Nephron progenitor cell (in vitro differentiated cells): ENCODE measurements at regions not wholly inside any gene's neighbourhood (a gene's known extent, or its start where the extent isn't known, plus 50 kb on each side); places are given as distances from the start of the nearest gene placed in this dataset.

ENCODE experiments used
- DNase-seq: peaks from one replicate; pipeline ENCODE4 v3.0.0; 2021
- H3K27ac Mint-ChIP-seq: 2 replicates; pipeline ENCODE4 v1.8.0; 2021; ENCODE audit warnings: mild to moderate bottlenecking, moderate library complexity, mixed read lengths
- H3K27me3 Mint-ChIP-seq: 2 replicates; pipeline ENCODE4 v1.8.0; 2021; ENCODE audit warnings: mild to moderate bottlenecking, low read depth, mixed read lengths; ENCODE audit not compliant: poor library complexity
- H3K36me3 Mint-ChIP-seq: 2 replicates; pipeline ENCODE4 v1.8.0; 2021; ENCODE audit warnings: low read depth, mixed read lengths
- H3K4me1 Mint-ChIP-seq: 2 replicates; pipeline ENCODE4 v1.8.0; 2021; ENCODE audit warnings: mixed read lengths
- H3K4me3 Mint-ChIP-seq: 2 replicates; pipeline ENCODE4 v1.8.0; 2021; ENCODE audit warnings: mild to moderate bottlenecking, moderate library complexity, mixed read lengths
- H3K9me3 Mint-ChIP-seq: 2 replicates; pipeline ENCODE4 v1.8.0; 2021; ENCODE audit warnings: mild to moderate bottlenecking, moderate library complexity, mixed read lengths
- CTCF ChIP-seq: fragments of 200-600 bp; sonication (generic); IDR thresholded peaks from 2 replicates; pipeline ENCODE4 v1.5.0; 2021; ENCODE audit warnings: antibody characterized with exemption

GRCh38 chr20:43376831-43377230 lies 80.9 kb upstream of the SRSF6 start:
- Mint-ChIP-seq H3K27ac (no peak overlapping the region), H3K27me3 (peaks cover 6% of the 10 kb centered on the region), H3K36me3 (no peaks in the 10 kb centered on the region), H3K4me1 (no peaks in the 10 kb centered on the region), H3K4me3 (no peak overlapping the region), H3K9me3 (no peaks in the 10 kb centered on the region)
- no peak for TF ChIP-seq CTCF
- no peak for DNase-seq

- no peaks in the 10 kb centered on the region for H3K9me3 Mint-ChIP-seq
- H3K27ac Mint-ChIP-seq, result no peak overlapping the region
- no peak for DNase-seq
- TF ChIP-seq CTCF, result no peak
- H3K4me1 Mint-ChIP-seq, result no peaks in the 10 kb centered on the region
- no peaks in the 10 kb centered on the region for H3K36me3 Mint-ChIP-seq
- no peak overlapping the region for H3K4me3 Mint-ChIP-seq
- peaks cover 6% of the 10 kb centered on the region for H3K27me3 Mint-ChIP-seq
Observed at GRCh38 chr20:43375591-43375990, 82.1 kb upstream of the SRSF6 start.

GRCh38 chr20:43372051-43372450 lies 85.6 kb upstream of the SRSF6 start:
- no peaks in the 10 kb centered on the region for H3K36me3 Mint-ChIP-seq
- no peak for TF ChIP-seq CTCF

GRCh38 chr20:43365691-43366090 lies 92.0 kb upstream of the SRSF6 start:
- DNase-seq, result peak; percentile 13
- H3K4me1 Mint-ChIP-seq, result peaks cover 12% of the 10 kb centered on the region
- H3K4me3 Mint-ChIP-seq, result no peak overlapping the region
- H3K27me3 Mint-ChIP-seq, result peaks cover 5% of the 10 kb centered on the region
- peaks cover 3% of the 10 kb centered on the region for H3K9me3 Mint-ChIP-seq
- H3K36me3 Mint-ChIP-seq, result no peaks in the 10 kb centered on the region
- no peak for TF ChIP-seq CTCF
- H3K27ac Mint-ChIP-seq, result no peak overlapping the region

More at GRCh38 chr20:43372051-43372450, 85.6 kb upstream of the SRSF6 start:
- Mint-ChIP-seq H3K4me3 (no peak overlapping the region), H3K27ac (no peak overlapping the region), H3K4me1 (no peaks in the 10 kb centered on the region), H3K9me3 (peaks cover 3% of the 10 kb centered on the region), H3K27me3 (peaks cover 6% of the 10 kb centered on the region)
- no peak for DNase-seq

- peaks cover 8% of the 10 kb centered on the region for H3K27me3 Mint-ChIP-seq
- DNase-seq, result no peak
- no peak overlapping the region for H3K4me3 Mint-ChIP-seq
- no peak for TF ChIP-seq CTCF
- no peaks in the 10 kb centered on the region for H3K9me3 Mint-ChIP-seq
- H3K4me1 Mint-ChIP-seq, result peaks cover 12% of the 10 kb centered on the region
- no peaks in the 10 kb centered on the region for H3K36me3 Mint-ChIP-seq
- no peak overlapping the region for H3K27ac Mint-ChIP-seq
Observed at GRCh38 chr20:43364001-43364400, 93.7 kb upstream of the SRSF6 start.

- DNase-seq, result no peak
- no peak for TF ChIP-seq CTCF
- H3K27ac Mint-ChIP-seq, result no peak overlapping the region
- peaks cover 12% of the 10 kb centered on the region for H3K4me1 Mint-ChIP-seq
- H3K4me3 Mint-ChIP-seq, result no peak overlapping the region
- peaks cover 8% of the 10 kb centered on the region for H3K27me3 Mint-ChIP-seq
- H3K9me3 Mint-ChIP-seq, result peaks cover 3% of the 10 kb centered on the region
- no peaks in the 10 kb centered on the region for H3K36me3 Mint-ChIP-seq
Observed at GRCh38 chr20:43363506-43363905, 94.2 kb upstream of the SRSF6 start.
